SK-N-SH (cell line): ENCODE measurements at regions not wholly inside any gene's neighbourhood (a gene's known extent, or its start where the extent isn't known, plus 50 kb on each side); places are given as distances from the start of the nearest gene placed in this dataset.

Experiments used
- CTCF ChIA-PET: fragments of 300-600, 350-600 bp; formaldehyde crosslinking; extraction: SDS; loops from one replicate; lab custom pipeline; 2021; lab: Yijun Ruan, JAX
- POLR2A ChIA-PET: fragments of 350-600 bp; sonication (Branson Sonifier 250); formaldehyde crosslinking; extraction: SDS; loops from one replicate; lab custom pipeline; 2020; ENCODE audit warnings: antibody characterized with exemption, inconsistent platforms; lab: Yijun Ruan, JAX
- DNase-seq: peaks from one replicate; pipeline ENCODE4 v3.0.0; 2012
- H2AFZ ChIP-seq: fragments of 200-600 bp; sonication (generic); 2 replicates; pipeline ENCODE4 v1.8.1; 2016; ENCODE audit warnings: antibody characterized with exemption, mild to moderate bottlenecking, low read depth
- H3F3A ChIP-seq: fragments of 200-600 bp; sonication (generic); replicated peaks from 2 replicates; pipeline ENCODE3; 2016; ENCODE audit warnings: antibody characterized with exemption, mild to moderate bottlenecking; ENCODE audit not compliant: insufficient read depth
- H3K27ac ChIP-seq, 2 experiments: fragments of 200-500 bp in 1 of 2; fragments of 200-600 bp in 1 of 2; sonication (Bioruptor generic) in 1 of 2; sonication (generic), shearing (Covaris generic) in 1 of 2; 2 replicates each; pipeline versions ENCODE4 v1.5.1 to v1.6.1; 2014 to 2016; ENCODE audit warnings: low read depth in 2 of 2, inconsistent platforms in 1 of 2, low read length in 1 of 2, mild to moderate bottlenecking in 1 of 2, mixed read lengths in 1 of 2
- H3K27me3 ChIP-seq: fragments of 200-600 bp; sonication (generic), shearing (Covaris generic); 2 replicates; pipeline ENCODE4 v1.6.1; 2016; ENCODE audit warnings: mixed run types; ENCODE audit not compliant: insufficient read depth
- H3K36me3 ChIP-seq, 2 experiments: fragments of 200-500 bp in 1 of 2; fragments of 200-600 bp in 1 of 2; sonication (Bioruptor generic) in 1 of 2; sonication (generic) in 1 of 2; replicated peaks in 1 of 2; 2 replicates each; pipeline versions ENCODE3 to v1.5.1; 2014 to 2016; ENCODE audit warnings: low read length in 1 of 2, mild to moderate bottlenecking in 1 of 2; ENCODE audit not compliant: insufficient read depth in 2 of 2, control insufficient read depth in 1 of 2
- H3K4me1 ChIP-seq, 2 experiments: fragments of 200-500 bp in 1 of 2; fragments of 200-600 bp in 1 of 2; sonication (Bioruptor generic) in 1 of 2; sonication (generic), shearing (Covaris generic) in 1 of 2; 2 replicates each; pipeline versions ENCODE4 v1.5.1 to v1.6.1; 2014 to 2016; ENCODE audit warnings: low read depth in 1 of 2, low read length in 1 of 2, mixed run types in 1 of 2; ENCODE audit not compliant: insufficient read depth in 2 of 2, control insufficient read depth in 1 of 2
- H3K4me2 ChIP-seq: fragments of 200-600 bp; sonication (generic), shearing (Covaris generic); 2 replicates; pipeline ENCODE4 v1.6.1; 2017; ENCODE audit warnings: mixed run types
- H3K4me3 ChIP-seq, 2 experiments: fragments of 200-500 bp in 1 of 2; fragments of 200-600 bp in 1 of 2; sonication (Bioruptor generic) in 1 of 2; sonication (generic), shearing (Covaris generic) in 1 of 2; 2 replicates each; pipeline versions ENCODE4 v1.5.1 to v1.8.1; 2014 to 2016; ENCODE audit warnings: low read depth in 2 of 2, inconsistent platforms in 1 of 2, low read length in 1 of 2, mild to moderate bottlenecking in 1 of 2, mixed read lengths in 1 of 2, moderate library complexity in 1 of 2
- H3K79me2 ChIP-seq: fragments of 200-600 bp; sonication (generic); 2 replicates; pipeline ENCODE4 v1.8.1; 2017; ENCODE audit warnings: mild to moderate bottlenecking; ENCODE audit not compliant: insufficient read depth
- H3K9ac ChIP-seq: fragments of 200-600 bp; sonication (generic); 2 replicates; pipeline ENCODE4 v1.6.1; 2017; ENCODE audit warnings: mixed run types
- H3K9me2 ChIP-seq: fragments of 200-600 bp; sonication (generic); 2 replicates; pipeline ENCODE4 v1.6.1; 2017; ENCODE audit warnings: mixed run types
- H3K9me3 ChIP-seq: fragments of 200-600 bp; sonication (generic); 2 replicates; pipeline ENCODE4 v1.6.1; 2017; ENCODE audit warnings: mixed run types, mild to moderate bottlenecking, moderate library complexity
- H4K20me1 ChIP-seq: fragments of 200-600 bp; sonication (generic); 2 replicates; pipeline ENCODE4 v1.6.1; 2017; ENCODE audit warnings: mild to moderate bottlenecking, mixed run types; ENCODE audit not compliant: insufficient read depth
- CHD2 ChIP-seq: fragments of 150-350 bp; IDR thresholded peaks from 2 replicates; pipeline ENCODE4 v1.6.1; 2018; ENCODE audit warnings: low read length; ENCODE audit not compliant: partially characterized antibody
- ELF1 ChIP-seq: IDR thresholded peaks from 2 replicates; pipeline ENCODE4 v1.4.0; 2012
- EZH2phosphoT487 ChIP-seq: fragments of 200-600 bp; sonication (generic); IDR thresholded peaks from 2 replicates; pipeline ENCODE4 v1.6.1; 2017; ENCODE audit warnings: low read depth, mixed run types, mild to moderate bottlenecking, antibody characterized with exemption, moderate library complexity, borderline replicate concordance
- GABPA ChIP-seq: IDR thresholded peaks from 2 replicates; pipeline ENCODE4 v1.4.0; 2012; ENCODE audit warnings: low read depth, mild to moderate bottlenecking
- GATA2 ChIP-seq: sonication (generic); formaldehyde crosslinking; IDR thresholded peaks from 2 replicates; pipeline ENCODE4 v1.5.0; 2020; ENCODE audit warnings: mild to moderate bottlenecking, missing genetic modification reagents
- JUND ChIP-seq: IDR thresholded peaks from 2 replicates; pipeline ENCODE4 v1.4.0; 2012
- MEF2A ChIP-seq: IDR thresholded peaks from 2 replicates; pipeline ENCODE4 v1.4.0; 2012; ENCODE audit warnings: low read depth, borderline replicate concordance
- MXI1 ChIP-seq: IDR thresholded peaks from 2 replicates; pipeline ENCODE4 v1.6.1; 2012; ENCODE audit warnings: mild to moderate bottlenecking, low read depth, low read length, improper control_type of control experiment
- NFIC ChIP-seq: IDR thresholded peaks from 2 replicates; pipeline ENCODE4 v1.4.0; 2012; ENCODE audit warnings: borderline replicate concordance
- NRF1 ChIP-seq: IDR thresholded peaks from 2 replicates; pipeline ENCODE4 v1.6.1; 2012; ENCODE audit warnings: low read depth, mild to moderate bottlenecking, low read length
- RAD21 ChIP-seq: IDR thresholded peaks from 2 replicates; pipeline ENCODE4 v1.6.1; 2012; ENCODE audit warnings: mild to moderate bottlenecking, low read length
- RCOR1 ChIP-seq: fragments of 150-350 bp; IDR thresholded peaks from 2 replicates; pipeline ENCODE4 v1.6.1; 2017; ENCODE audit warnings: antibody characterized with exemption, low read length
- RFX5 ChIP-seq: IDR thresholded peaks from 2 replicates; pipeline ENCODE4 v1.6.1; 2012; ENCODE audit warnings: mild to moderate bottlenecking, improper control_type of control experiment, low read length
- SMC3 ChIP-seq: IDR thresholded peaks from 2 replicates; pipeline ENCODE4 v1.6.1; 2012; ENCODE audit warnings: low read depth, low read length, improper control_type of control experiment
- TEAD4 ChIP-seq: IDR thresholded peaks from 2 replicates; pipeline ENCODE4 v1.4.0; 2012; ENCODE audit warnings: mild to moderate bottlenecking, borderline replicate concordance; ENCODE audit not compliant: insufficient read depth
- whole genome bisulfite sequencing: methylation state at CpG from one replicate; pipeline ENCODE4 v1.1.6; 2017; ENCODE audit warnings: low lambda C conversion rate; 5-methylcytosine and 5-hydroxymethylcytosine counted together
- TF ChIP-seq, protein P1 (sequence below): fragments of 150-350 bp; IDR thresholded peaks from 2 replicates; pipeline ENCODE4 v1.6.1; 2017; ENCODE audit warnings: antibody characterized with exemption, low read length, low read depth, borderline replicate concordance
- TF ChIP-seq, protein P2 (sequence below): fragments of 150-350 bp; IDR thresholded peaks from 2 replicates; pipeline ENCODE4 v1.6.1; 2016; ENCODE audit warnings: mild to moderate bottlenecking, low read depth, low read length
- TF ChIP-seq, protein P3 (sequence below): IDR thresholded peaks from 2 replicates; pipeline ENCODE4; 2012
- TF ChIP-seq, protein P4 (sequence below): IDR thresholded peaks from 2 replicates; pipeline ENCODE4 v1.4.0; 2012; ENCODE audit warnings: low read depth, borderline replicate concordance
- TF ChIP-seq, protein P5 (sequence below): IDR thresholded peaks from 2 replicates; pipeline ENCODE4 v1.6.1; 2012; ENCODE audit warnings: mild to moderate bottlenecking, low read depth, low read length, moderate library complexity

DNA sequence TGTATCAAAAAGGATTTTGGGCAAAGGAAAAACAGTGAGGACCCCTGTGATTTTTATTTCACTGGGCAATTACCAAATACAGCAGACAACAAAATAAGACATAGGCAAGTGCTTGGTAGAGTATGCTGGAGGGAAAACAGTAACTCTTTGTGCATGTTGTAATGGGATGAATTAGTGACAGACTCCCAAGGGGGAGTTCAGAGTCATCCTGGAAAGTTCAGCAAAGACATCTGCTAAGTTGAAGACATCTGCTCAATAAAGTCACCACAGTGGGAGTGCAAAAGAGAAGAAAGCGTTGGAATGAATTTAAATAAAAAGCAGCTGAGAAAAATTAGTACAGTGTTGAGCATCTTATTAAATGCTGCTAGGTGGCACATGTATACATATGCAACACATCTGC is 378.8 kb upstream of the ISX start:
- H3K9me2 ChIP-seq: no peaks in the 10 kb centered on the region
- H3K4me1 ChIP-seq: no peaks in the 10 kb centered on the region
- no peak overlapping the region for H3K9ac ChIP-seq
- H3K36me3 ChIP-seq: no peaks in the 10 kb centered on the region
- H2AFZ ChIP-seq: no peak overlapping the region
- no peak overlapping the region for H3K27ac ChIP-seq
- H3K27me3 ChIP-seq: no peaks in the 10 kb centered on the region
- H4K20me1 ChIP-seq: no peaks in the 10 kb centered on the region
- H3K79me2 ChIP-seq: no peaks in the 10 kb centered on the region
- ChIA-PET CTCF (no interaction called here), POLR2A (no interaction called here)
- H3K4me2 ChIP-seq: no peak overlapping the region
- no peak for DNase-seq
- H3F3A ChIP-seq: no peaks in the 10 kb centered on the region
- 0% methylated on average over 1 of the region's 1 CpG for WGBS
- H3K4me3 ChIP-seq: no peak overlapping the region
- no peaks in the 10 kb centered on the region for H3K9me3 ChIP-seq
- TF ChIP-seq, protein P1, sequence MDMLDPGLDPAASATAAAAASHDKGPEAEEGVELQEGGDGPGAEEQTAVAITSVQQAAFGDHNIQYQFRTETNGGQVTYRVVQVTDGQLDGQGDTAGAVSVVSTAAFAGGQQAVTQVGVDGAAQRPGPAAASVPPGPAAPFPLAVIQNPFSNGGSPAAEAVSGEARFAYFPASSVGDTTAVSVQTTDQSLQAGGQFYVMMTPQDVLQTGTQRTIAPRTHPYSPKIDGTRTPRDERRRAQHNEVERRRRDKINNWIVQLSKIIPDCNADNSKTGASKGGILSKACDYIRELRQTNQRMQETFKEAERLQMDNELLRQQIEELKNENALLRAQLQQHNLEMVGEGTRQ: no peak
- no peak for TF ChIP-seq SMC3
- no peak for TF ChIP-seq MEF2A
- TF ChIP-seq MXI1: no peak
- no peak for TF ChIP-seq EZH2phosphoT487
- TF ChIP-seq RCOR1: no peak
- TF ChIP-seq NRF1: no peak
- no peak for TF ChIP-seq TEAD4
- no peak for TF ChIP-seq CHD2
- TF ChIP-seq GABPA: no peak
- no peak for TF ChIP-seq NFIC
- TF ChIP-seq RFX5: no peak
- TF ChIP-seq, protein P2, sequence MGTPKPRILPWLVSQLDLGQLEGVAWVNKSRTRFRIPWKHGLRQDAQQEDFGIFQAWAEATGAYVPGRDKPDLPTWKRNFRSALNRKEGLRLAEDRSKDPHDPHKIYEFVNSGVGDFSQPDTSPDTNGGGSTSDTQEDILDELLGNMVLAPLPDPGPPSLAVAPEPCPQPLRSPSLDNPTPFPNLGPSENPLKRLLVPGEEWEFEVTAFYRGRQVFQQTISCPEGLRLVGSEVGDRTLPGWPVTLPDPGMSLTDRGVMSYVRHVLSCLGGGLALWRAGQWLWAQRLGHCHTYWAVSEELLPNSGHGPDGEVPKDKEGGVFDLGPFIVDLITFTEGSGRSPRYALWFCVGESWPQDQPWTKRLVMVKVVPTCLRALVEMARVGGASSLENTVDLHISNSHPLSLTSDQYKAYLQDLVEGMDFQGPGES: no peak
- TF ChIP-seq, protein P3, sequence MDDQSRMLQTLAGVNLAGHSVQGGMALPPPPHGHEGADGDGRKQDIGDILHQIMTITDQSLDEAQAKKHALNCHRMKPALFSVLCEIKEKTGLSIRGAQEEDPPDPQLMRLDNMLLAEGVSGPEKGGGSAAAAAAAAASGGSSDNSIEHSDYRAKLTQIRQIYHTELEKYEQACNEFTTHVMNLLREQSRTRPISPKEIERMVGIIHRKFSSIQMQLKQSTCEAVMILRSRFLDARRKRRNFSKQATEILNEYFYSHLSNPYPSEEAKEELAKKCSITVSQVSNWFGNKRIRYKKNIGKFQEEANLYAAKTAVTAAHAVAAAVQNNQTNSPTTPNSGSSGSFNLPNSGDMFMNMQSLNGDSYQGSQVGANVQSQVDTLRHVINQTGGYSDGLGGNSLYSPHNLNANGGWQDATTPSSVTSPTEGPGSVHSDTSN: no peak
- TF ChIP-seq, protein P4, sequence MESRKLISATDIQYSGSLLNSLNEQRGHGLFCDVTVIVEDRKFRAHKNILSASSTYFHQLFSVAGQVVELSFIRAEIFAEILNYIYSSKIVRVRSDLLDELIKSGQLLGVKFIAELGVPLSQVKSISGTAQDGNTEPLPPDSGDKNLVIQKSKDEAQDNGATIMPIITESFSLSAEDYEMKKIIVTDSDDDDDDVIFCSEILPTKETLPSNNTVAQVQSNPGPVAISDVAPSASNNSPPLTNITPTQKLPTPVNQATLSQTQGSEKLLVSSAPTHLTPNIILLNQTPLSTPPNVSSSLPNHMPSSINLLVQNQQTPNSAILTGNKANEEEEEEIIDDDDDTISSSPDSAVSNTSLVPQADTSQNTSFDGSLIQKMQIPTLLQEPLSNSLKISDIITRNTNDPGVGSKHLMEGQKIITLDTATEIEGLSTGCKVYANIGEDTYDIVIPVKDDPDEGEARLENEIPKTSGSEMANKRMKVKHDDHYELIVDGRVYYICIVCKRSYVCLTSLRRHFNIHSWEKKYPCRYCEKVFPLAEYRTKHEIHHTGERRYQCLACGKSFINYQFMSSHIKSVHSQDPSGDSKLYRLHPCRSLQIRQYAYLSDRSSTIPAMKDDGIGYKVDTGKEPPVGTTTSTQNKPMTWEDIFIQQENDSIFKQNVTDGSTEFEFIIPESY: no peak
- TF ChIP-seq JUND: no peak
- no peak for TF ChIP-seq ELF1
- no peak for TF ChIP-seq RAD21
- no peak for TF ChIP-seq GATA2 (CRISPR knock-in tag)
- TF ChIP-seq, protein P5, sequence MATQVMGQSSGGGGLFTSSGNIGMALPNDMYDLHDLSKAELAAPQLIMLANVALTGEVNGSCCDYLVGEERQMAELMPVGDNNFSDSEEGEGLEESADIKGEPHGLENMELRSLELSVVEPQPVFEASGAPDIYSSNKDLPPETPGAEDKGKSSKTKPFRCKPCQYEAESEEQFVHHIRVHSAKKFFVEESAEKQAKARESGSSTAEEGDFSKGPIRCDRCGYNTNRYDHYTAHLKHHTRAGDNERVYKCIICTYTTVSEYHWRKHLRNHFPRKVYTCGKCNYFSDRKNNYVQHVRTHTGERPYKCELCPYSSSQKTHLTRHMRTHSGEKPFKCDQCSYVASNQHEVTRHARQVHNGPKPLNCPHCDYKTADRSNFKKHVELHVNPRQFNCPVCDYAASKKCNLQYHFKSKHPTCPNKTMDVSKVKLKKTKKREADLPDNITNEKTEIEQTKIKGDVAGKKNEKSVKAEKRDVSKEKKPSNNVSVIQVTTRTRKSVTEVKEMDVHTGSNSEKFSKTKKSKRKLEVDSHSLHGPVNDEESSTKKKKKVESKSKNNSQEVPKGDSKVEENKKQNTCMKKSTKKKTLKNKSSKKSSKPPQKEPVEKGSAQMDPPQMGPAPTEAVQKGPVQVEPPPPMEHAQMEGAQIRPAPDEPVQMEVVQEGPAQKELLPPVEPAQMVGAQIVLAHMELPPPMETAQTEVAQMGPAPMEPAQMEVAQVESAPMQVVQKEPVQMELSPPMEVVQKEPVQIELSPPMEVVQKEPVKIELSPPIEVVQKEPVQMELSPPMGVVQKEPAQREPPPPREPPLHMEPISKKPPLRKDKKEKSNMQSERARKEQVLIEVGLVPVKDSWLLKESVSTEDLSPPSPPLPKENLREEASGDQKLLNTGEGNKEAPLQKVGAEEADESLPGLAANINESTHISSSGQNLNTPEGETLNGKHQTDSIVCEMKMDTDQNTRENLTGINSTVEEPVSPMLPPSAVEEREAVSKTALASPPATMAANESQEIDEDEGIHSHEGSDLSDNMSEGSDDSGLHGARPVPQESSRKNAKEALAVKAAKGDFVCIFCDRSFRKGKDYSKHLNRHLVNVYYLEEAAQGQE: no peak
